HG02759 (cell line): ENCODE measurements at regions not wholly inside any gene's neighbourhood (a gene's known extent, or its start where the extent isn't known, plus 50 kb on each side); places are given as distances from the start of the nearest gene placed in this dataset.
A peak's percentile ranks its signal among the peaks of the same experiment; 100 is the strongest.
"Not testable (repeated sequence)": the region's sequence is repeated elsewhere in the genome, so short reads cannot be mapped to it uniquely, and the experiment has no call there.

Source experiments
- ATAC-seq: cut with Tn5 transposase; IDR thresholded peaks from one replicate; pipeline ENCODE4 v1.9.1; 2021; ENCODE audit warnings: mild to moderate bottlenecking, moderate library complexity; ENCODE audit not compliant: unreplicated experiment

DNA sequence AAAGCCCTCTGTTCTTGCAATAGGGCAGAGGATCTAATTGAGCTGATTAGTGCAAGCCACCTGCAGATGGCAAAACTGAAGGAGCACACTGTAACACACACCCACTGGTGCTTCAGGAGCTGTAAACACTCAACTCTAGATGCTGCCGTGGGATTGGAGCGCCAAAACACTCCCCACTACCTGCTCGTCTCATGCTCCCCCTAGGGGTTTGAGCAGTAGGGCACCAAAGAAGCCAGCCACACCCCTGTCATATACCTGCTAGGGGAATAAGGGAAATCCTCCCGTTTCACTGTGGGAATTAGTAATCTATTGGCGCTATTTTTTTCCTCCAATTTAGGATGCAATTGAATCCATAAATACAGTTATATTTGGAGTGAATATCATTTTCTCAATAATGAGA, 360.2 kb downstream of the GLUD2 start:
- no peak for ATAC-seq

DNA sequence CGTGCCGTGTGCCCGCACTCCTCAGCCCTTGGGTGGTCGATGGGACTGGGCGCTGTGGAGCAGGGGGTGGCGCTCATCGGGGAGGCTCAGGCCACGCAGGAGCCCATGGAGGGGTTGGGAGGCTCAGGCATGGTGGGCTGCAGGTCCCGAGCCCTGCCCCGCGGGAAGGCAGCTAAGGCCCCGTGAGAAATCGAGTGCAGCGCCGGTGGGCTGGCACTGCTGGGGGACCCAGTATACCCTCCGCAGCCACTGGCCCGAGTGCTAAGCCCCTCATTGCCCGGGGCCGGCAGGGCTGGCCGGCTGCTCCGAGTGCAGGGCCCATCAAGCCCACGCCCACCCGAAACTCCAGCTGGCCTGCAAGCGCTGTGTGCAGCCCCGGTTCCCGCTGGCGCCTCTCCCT, 384.1 kb downstream of the GLUD2 start:
- not testable (repeated sequence) for ATAC-seq

DNA sequence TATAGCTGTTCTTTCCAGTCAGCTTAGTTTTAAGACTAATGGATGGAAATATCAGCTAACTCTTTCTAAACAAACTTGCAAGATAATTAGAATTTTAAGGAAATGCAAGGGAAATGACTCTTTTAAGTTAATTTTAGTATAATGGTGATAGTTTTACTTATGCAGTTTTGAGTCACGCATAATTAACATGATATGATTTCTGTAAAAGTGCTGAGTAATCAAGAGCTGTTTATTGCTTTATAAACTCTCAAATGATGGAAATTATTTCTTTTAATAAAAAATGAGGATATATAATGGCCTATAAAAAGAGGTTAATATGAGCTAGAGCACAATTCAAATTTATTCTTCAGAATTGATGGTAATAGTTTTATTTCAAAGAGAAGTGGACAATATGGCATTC, 385.9 kb downstream of the GLUD2 start:
- ATAC-seq = no peak

DNA sequence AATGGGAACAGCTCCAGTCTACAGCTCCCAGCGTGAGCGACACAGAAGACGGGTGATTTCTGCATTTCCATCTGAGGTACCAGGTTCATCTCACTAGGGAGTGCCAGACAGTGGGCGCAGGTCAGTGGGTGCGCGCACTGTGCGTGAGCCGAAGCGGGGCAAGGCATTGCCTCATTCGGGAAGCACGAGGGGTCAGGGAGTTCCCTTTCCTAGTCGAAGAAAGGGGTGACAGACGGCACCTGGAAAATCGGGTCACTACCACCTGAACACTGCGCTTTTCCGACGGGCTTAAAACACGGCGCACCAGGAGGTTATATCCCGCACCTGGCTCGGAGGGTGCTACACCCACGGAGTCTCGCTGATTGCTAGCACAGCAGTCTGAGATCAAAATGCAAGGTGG, 390.3 kb downstream of the GLUD2 start:
- ATAC-seq = not testable (repeated sequence)

DNA sequence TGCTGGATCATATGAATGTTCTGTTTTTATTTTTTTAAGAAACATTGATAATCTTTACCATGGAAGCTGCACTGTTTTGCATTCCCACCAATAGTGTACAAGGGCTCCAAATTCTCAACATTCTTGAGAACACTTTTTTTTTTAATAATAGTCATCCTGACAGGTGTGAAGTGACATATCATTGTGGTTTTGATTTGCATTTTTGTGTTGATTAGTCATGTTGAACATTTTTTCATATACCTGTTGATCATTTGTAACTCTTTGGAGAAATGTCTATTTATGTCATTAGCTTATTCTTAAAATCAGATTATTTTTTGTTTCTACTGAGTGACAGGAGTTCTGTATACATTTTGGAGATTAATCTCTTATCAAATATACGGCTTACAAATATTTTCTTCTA, 408.5 kb downstream of the GLUD2 start:
- peak; percentile 57 for ATAC-seq

DNA sequence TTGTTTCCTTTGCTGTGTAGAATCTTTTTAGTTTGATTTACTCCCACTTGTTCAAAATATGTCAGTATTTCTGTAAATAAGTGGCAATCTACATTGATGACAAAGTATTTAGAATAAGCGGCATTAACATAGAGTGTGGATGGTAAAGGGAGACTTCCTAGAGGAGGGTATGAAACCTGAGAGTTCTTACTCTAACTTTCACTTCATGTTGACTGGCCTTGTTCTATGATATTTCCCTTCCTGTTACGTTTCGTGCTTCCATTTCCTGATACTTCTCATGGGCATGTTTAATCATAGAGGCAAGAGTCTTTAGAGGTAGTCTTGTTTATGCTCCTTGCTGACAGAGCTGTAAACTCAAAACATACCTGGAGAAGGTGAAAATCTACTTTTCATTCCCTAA, 408.9 kb downstream of the GLUD2 start:
- ATAC-seq = peak; percentile 89

DNA sequence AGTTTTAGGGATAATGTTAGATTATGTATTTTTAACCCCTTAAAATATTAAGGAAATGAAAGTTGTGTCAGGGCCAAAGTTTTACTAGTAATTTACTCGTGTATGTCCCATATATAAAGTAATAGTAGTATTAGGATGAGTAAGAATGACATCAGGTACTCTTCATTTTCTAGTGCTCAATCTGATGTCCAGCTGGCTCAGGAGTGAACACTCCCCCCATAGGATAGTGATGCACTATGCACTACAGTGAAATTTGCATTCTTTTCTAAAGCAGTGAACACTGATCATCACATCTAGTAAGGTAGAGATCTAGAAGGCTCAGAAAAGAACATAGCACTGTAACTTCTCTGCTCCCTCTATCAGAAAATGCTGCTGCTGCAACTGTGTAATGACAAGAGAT, 409.7 kb downstream of the GLUD2 start:
- ATAC-seq = peak; percentile 49

DNA sequence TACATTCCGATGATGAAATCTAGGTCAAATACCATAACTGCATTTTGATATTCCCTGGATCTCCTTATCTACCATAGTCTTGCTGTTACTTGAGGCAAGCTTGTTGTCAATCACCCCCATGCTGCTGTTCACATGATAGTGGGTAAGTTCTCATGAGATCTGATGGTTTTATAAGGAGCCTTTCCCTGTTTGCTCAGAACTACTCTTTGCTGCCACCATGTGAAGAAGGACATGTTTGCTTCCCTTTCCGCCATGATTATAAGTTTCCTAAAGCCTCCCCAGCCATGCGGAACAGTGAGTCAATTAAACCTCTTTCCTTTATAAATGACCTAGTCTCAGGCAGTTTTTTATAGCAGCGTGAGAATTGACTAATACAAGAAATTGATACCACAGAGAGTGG, 432.0 kb downstream of the GLUD2 start:
- ATAC-seq = no peak

DNA sequence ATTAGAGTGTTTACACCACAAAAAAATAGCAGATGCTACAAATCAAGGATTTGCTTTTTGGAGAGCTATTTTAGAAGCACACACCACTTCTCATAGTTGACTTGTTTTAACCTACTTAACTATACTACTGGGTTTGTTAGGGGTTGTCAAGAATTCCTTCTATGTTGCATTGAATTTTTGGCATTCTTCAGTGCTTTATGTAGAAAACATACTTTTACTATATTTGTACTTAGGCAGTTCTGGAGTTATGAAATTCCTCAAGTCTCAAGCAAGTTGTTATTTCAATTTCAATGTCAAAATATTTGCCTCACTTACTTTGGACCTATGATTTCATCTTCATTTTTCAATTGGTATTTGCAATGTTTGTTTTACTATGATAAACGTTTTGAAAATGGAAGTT, 449.6 kb downstream of the GLUD2 start:
- no peak for ATAC-seq

DNA sequence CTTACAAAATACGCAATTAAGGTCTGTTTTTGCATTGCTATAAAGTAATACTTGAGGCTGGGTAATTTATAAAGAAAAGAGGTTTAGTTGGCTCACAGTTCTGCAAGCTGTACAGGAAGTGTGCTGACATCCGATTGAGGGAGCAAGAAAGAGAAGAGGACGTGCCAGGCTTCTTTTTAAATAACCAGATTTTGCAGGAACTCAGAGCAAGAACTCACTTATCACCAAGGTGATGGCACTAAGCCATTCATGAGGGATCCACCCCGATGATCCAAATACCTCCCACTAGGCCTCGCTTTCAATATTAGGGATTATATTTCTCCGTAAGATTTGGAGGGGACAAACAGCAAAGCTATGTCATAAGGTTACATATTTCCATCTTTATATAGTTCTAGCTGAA, 456.7 kb downstream of the GLUD2 start:
- no peak for ATAC-seq

DNA sequence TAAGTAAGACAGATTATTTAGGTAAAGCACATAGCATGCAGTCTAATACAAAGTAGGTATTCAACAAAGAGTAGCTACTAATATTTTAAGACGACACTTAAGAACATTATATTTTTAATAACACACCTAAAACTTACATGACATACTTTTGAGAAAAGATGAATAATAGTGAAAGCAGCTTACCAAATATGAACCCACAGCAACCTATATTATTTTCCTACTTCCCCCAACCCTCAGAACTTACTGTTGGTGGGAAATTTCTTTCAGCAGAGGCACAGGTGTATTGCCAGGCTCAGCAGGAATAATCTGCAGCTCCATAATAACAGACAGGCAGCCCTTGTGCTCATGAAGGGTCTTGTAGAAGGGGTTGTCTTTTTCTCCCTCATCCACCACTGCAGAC, 498.9 kb downstream of the GLUD2 start:
- no peak for ATAC-seq

DNA sequence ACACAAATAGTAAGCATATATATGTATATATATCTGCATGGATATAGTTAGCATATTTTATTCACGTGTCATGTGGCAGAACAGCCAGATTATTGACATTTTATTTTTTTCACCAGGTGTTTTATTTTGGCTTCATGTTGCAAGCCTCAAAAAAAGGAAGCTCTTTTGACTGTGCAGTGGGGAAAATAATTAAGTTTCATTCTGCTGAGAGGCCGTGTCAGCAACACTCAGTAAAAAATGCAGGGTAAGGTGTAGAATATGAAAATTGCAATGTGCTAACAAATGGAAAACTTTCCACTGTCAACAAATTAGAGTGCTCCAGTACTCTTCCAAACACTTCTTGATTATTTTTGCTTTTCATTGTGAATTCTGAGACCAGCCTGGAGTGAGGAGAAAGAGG, 511.5 kb downstream of the GLUD2 start:
- ATAC-seq = no peak

DNA sequence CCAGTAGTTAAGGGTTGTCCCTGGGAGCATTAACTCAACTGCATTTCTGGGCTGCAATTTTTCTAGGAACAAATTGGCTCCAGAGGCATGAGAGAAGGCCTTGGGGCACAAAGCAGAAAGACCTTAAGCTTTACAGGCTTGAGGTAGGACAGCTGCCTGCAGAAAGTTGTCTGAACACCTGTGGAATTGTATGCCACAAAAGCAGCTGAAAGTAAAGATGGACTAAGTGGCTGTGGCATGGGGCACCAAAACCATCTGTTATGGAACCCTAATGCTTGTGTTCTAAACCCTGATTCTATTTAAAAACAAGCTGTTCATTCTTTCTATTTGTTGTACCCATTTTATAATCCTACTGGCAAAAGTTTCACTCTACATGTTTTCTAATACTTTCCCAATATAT, 515.2 kb downstream of the GLUD2 start:
- no peak for ATAC-seq

DNA sequence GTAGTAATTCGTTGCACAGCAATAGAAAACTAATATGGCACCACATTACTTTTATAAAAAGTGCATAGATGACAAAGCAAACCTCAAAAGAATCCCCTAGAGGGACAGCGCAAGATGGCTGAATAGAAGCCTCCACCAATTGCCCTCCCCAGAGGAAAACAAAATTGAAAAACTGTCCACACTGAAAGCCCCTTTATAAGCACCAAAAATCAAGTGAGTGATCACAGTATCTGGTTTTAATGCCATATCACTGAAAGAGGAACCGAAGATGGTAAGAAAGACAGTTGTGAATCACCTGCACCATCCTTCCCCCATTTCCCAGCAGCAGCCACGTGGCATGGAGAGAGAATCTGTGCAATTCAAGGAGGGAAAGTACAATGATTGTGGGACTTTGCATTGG, 522.2 kb downstream of the GLUD2 start:
- peak; percentile 70 for ATAC-seq

DNA sequence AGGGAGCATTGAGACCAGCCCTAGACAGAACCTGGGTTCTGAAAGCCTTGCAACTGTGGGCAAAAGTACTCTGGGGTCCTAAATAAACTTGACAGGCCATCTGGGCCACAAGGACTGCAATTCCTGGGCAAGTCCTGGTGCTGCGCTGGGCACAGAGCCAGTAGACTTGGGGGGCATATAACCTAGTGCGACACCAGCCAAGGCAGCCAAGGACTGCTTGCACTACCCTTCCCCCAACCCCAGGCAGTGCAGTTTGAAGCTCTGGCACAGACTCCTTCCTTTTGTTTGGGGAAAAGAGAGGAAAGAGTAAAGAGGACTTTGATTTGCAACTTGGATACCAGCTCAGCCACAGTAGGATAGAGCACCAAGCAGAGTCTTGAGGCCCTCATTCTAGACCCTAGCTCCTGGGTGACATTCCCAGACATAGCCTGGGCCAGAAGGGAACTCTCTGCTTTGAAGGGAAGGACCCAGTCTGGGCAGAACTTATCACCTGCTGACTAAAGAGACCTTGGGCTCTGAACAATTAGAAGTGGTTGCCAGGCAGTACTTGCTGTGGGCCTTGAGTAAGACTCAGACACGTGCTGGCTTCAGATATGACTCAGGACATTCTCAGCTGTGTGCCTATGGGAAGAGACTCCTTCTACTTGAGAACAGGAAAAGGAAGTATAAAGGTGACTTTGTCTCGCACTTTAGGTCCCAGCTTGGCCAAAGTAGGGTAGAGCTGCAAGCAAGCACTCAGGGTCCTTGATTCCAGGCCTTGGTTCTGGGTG, 522.8 kb downstream of the GLUD2 start:
- ATAC-seq = peak; percentile 70

DNA sequence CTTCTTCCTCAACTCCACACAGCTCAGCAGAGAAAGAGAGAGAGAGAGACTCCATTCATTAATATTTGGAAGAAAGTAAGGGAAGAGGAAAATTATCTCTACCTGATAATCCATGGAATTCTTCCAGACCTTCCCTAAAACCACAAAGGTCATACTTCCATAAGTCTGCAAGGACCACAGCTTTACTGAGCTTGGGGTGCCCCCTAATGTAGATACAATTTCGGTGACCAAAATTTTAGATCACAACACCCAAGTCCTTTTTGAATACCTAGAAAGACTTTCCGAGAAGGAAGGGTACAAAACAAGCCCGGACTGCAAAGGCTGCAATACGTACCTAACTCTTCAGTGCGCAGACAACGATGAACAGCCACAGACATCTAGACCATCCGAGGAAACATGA, 523.9 kb downstream of the GLUD2 start:
- no peak for ATAC-seq

DNA sequence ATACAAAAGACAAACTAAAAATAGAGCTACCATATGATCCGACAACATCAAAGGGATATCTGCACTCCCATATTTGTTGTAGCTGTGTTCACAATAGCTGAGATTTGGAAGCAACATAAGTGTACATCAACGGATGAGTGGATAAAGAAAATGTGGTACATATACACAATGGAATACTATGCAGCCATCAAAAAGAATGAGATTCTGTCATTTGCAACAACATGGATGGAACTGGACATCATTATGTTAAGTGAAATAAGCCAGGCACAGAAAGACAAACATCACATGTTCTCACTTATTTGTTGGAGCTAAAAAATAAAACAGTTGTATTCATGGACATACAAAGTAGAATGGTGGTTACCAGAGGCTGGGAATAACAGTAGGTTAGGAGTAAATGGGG, 527.0 kb downstream of the GLUD2 start:
- not testable (repeated sequence) for ATAC-seq

DNA sequence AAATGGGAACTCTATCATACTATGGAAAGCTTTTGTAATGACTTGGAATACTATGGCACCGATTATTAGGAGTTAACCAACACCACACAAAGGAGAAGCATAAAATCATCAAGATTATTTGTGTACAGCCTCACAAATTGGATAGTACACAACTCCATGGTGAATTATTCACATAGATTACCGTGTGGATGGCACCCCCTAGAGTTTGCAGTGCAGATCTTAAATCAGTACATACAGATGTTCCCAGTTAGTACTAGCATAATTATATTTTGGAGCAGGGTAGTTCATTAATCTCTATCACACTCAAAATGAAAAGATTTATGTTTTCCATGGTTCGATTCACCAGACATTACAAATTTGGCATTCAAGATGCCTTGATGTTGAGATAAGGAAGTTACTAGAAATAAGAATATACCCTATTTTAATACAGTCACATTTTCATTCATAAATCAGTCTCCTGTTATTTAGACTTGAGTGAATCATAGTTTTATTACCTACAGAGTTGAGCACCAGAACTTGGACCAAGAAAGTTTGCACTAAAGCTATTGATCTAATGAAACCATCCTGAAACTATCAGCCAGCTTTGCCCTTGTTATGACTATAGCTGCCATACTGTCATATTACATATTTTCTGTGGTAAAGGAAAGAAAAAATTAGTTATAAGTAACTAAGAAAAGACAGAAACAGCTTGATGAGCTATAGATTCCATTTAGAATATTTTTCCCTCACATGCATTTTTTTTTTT, 531.8 kb downstream of the GLUD2 start:
- peak; percentile 66 for ATAC-seq

DNA sequence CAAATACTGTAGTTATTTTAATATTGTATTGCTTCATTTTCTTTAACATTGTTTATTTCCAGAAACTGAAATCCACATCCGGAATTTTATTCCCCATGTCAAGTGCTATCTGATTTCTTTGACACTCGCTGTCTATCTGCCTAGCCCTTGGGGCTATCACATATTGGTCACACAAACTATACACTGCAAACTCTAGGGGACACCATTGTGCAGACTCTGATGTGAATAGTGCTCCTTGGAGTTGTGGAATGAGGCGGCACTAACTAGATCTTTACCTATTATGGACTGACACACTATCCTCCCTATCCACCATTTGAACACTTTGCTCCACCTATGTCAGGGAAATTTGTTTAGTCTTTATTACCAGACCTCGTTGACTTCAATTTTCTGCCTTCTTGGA, 534.5 kb downstream of the GLUD2 start:
- ATAC-seq = no peak

DNA sequence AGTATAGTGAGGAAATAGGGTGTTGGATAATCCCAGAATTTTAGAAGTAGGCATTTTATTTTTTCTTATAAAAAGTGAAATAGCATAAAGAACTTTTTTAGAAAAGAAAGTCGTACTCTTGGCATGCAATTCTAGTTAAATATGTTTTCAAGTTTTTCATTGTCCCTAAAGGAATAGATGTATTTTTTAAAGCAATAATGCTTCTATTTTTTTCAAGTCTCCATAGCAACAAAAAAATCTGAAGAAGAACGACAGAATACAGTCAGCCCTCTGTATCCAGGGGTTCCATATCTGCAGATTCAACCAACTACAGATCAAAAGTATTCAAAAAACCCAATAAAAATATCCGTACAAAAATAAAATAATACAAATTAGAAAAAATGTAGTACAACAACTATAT, 538.2 kb downstream of the GLUD2 start:
- no peak for ATAC-seq

DNA sequence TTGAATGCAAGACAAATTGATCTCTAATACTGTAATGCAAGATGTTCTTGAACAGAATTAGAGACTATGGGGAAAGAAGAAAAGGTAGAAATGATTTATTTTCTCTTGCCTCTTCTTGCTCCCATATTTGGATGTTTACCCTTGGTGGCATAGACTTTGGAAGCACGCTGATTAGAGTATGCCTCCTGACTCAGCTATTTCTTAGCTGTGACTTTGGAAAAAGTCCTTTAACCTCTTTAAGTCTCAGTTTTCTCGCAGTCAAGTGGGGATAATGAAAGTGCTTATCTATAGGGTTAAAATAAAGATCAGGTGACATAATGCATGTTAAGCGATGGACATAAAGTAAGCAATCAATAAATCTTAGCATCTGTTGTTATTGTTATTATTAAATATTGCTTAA, 545.5 kb downstream of the GLUD2 start:
- ATAC-seq = no peak

DNA sequence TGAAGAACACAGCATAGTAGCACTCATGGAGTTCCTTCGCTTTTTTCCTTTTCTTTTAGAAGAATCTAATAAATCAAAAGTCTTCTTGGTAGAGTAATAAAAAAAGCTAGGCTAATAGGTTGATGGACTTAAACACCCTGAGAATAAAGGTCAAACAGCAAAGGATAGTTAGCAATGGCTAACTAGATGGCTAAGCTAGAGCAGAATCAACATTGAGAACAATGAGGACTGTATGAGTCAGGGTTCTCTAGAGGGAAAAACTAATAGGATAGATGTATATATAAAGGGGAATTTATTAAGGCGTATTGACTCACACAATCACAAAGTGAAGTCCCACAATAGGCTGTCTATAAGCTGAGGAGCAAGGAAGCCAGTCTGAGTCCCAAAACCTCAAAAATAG, 550.9 kb downstream of the GLUD2 start:
- no peak for ATAC-seq

DNA sequence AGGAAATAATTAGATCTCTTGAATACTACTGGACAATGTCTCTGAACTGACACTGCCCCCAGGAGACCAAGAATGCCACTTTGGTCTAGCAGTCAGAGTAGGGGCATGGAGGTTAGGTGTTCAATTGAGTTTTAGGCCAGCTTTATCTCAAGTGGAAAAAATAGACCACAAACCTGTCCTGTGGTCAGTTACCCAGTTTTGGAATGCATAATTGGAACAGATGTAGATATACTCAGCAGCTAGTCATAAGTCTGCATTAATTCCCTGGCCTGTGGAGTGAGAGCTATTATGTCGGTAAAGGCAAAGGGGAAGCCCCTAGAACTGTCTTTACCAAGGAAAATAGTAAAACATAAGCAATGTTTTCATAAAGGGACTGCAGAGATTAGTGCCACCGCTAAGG, 587.7 kb downstream of the GLUD2 start:
- ATAC-seq = no peak
